Psoas muscle (tissue), 7 donors: ENCODE measurements at regions not wholly inside any gene's neighbourhood (a gene's known extent, or its start where the extent isn't known, plus 50 kb on each side); places are given as distances from the start of the nearest gene placed in this dataset.
"Not testable (repeated sequence)": the region's sequence is repeated elsewhere in the genome, so short reads cannot be mapped to it uniquely, and the experiment has no call there.

Experiments used
- ATAC-seq, 4 donors: fragments of 200-7000 bp; cut with Tn5 transposase; one replicate each; pipeline ENCODE4 v1.9.1; 2020; ENCODE audit warnings: moderate library complexity in 3 of 4, mild to moderate bottlenecking in 2 of 4
- DNase-seq, 2 donors: peaks; one replicate each; pipeline ENCODE4 v3.0.0-alpha.2; 2020
- H3K27ac ChIP-seq: fragments of 200-600 bp; one replicate; pipeline ENCODE4 v1.8.0; 2022
- H3K27me3 ChIP-seq, 3 donors: fragments of 200-600 bp in 1 of 3; one replicate each; pipeline versions ENCODE4 v1.6.1 to v1.8.0; 2013 to 2022; ENCODE audit warnings: low read length in 2 of 3, mild to moderate bottlenecking in 2 of 3, moderate library complexity in 1 of 3; ENCODE audit not compliant: insufficient read depth in 3 of 3
- H3K36me3 ChIP-seq, 2 donors: fragments of 200-600 bp in 1 of 2; one replicate each; pipeline versions ENCODE4 v1.6.1 to v1.8.0; 2013 to 2022; ENCODE audit warnings: low read depth in 1 of 2, mild to moderate bottlenecking in 1 of 2, moderate library complexity in 1 of 2; ENCODE audit not compliant: insufficient read depth in 1 of 2
- H3K4me1 ChIP-seq: fragments of 200-600 bp; one replicate; pipeline ENCODE4 v1.8.0; 2022
- H3K4me3 ChIP-seq: fragments of 200-600 bp; one replicate; pipeline ENCODE4 v1.8.0; 2022; ENCODE audit warnings: mild to moderate bottlenecking
- H3K9me3 ChIP-seq: fragments of 200-600 bp; one replicate; pipeline ENCODE4 v1.8.0; 2022
- CTCF ChIP-seq: fragments of 200-600 bp; IDR thresholded peaks from one replicate; pipeline ENCODE4 v1.8.0; 2022; ENCODE audit warnings: antibody characterized with exemption
- WGBS, 3 donors: extraction: QIAGEN DNeasy Blood & Tissue Kit; methylation state at CpG; one replicate each; pipeline versions ENCODE4 v1.1.6 to v1.1.7; 2013; 5-methylcytosine and 5-hydroxymethylcytosine counted together
- intact Hi-C, 2 donors: fragments of 100-400 bp; cut with DNase I; formaldehyde crosslinking; loops; one replicate each; pipeline versions ENCODE4 v1.11.0 to v1.14.2; 2022
- donor health status: healthy with polysubstance abuse.
- donor health status: DM: no; HTN: no; CAD: no; lungs with moderate emphysema.
- donor health status: Bipolar disorder and iron deficiency.
- donor health status: healthy.
- donor health status: DM: yes; HTN: yes; CAD: no.
- donor health status: DM: no; HTN: no; CAD: no.
- donor health status: DM: yes; HTN: yes; CAD: no.

- DNase-seq (no peak), ATAC-seq (no peak)
- Histone ChIP-seq H3K27me3 (peaks cover 0 to 29% (median 16%) of the 10 kb centered on the region in 3 donors), H3K4me1 (no peaks in the 10 kb centered on the region), H3K9me3 (no peaks in the 10 kb centered on the region), H3K27ac (no peak overlapping the region), H3K4me3 (no peak overlapping the region), H3K36me3 (no peaks in the 10 kb centered on the region)
- WGBS, 3 donors, result 52 to 55% (median 53%) methylated on average over 2 of the region's 2 CpGs
- intact Hi-C loops, result no loop called here
- TF ChIP-seq CTCF, result no peak
Observed at GRCh38 chr1:25008192-25008485, 78.1 kb upstream of the RUNX3 start.

GRCh38 chr1:25007390-25008191 is 77.5 kb upstream of the RUNX3 start:
- H3K9me3 ChIP-seq, intact Hi-C loops, H3K36me3 ChIP-seq, H3K27ac ChIP-seq, ATAC-seq, H3K4me3 ChIP-seq, DNase-seq, H3K4me1 ChIP-seq: not testable (repeated sequence)
- WGBS, 3 donors, result 59 to 66% (median 60%) methylated on average over 18 of the region's 18 CpGs
- H3K27me3 ChIP-seq, result peaks cover 0 to 29% (median 16%) of the 10 kb centered on the region in 3 donors

GRCh38 chr1:25006770-25007169 is 76.7 kb upstream of the RUNX3 start:
- 11 to 19% (median 15%) methylated on average over 12 of the region's 12 CpGs for WGBS, 3 donors
- peak in 1 of 2 donors; percentile 33 for DNase-seq

GRCh38 chr1:25004355-25004754 is 74.3 kb upstream of the RUNX3 start:
- ATAC-seq (no peak), DNase-seq (no peak)
- Histone ChIP-seq H3K9me3 (no peaks in the 10 kb centered on the region), H3K27me3 (peaks cover 0 to 29% (median 12%) of the 10 kb centered on the region in 3 donors), H3K4me3 (no peak overlapping the region), H3K27ac (no peak overlapping the region), H3K36me3 (no peaks in the 10 kb centered on the region), H3K4me1 (no peaks in the 10 kb centered on the region)
- no peak for TF ChIP-seq CTCF
- WGBS, 3 donors, result 68 to 76% (median 70%) methylated on average over 2 of the region's 2 CpGs
- intact Hi-C loops, result no loop called here

More at GRCh38 chr1:25006770-25007169, 76.7 kb upstream of the RUNX3 start:
- peaks cover 0 to 29% (median 16%) of the 10 kb centered on the region in 3 donors for H3K27me3 ChIP-seq
- H3K36me3 ChIP-seq, result no peaks in the 10 kb centered on the region
- no peak overlapping the region for H3K4me3 ChIP-seq
- H3K9me3 ChIP-seq, result no peaks in the 10 kb centered on the region
- TF ChIP-seq CTCF, result no peak
- no peak for ATAC-seq
- no peak overlapping the region for H3K27ac ChIP-seq
- intact Hi-C loops, result no loop called here
- H3K4me1 ChIP-seq, result no peaks in the 10 kb centered on the region

- H3K36me3 ChIP-seq, result no peaks in the 10 kb centered on the region
- no peak for DNase-seq
- 81 to 86% (median 86%) methylated on average over 7 of the region's 7 CpGs for WGBS, 3 donors
Observed at GRCh38 chr1:25003457-25004190, 73.5 kb upstream of the RUNX3 start.

More at GRCh38 chr1:25003457-25004190, 73.5 kb upstream of the RUNX3 start:
- no peaks in the 10 kb centered on the region for H3K4me1 ChIP-seq
- H3K9me3 ChIP-seq, result no peaks in the 10 kb centered on the region
- no peak for ATAC-seq
- no peak for TF ChIP-seq CTCF
- no peak overlapping the region for H3K27ac ChIP-seq
- H3K4me3 ChIP-seq, result no peak overlapping the region
- peaks cover 0 to 23% (median 9%) of the 10 kb centered on the region in 3 donors for H3K27me3 ChIP-seq
- intact Hi-C loops, result no loop called here
